ENCODE measurements at regions not wholly inside any gene's neighbourhood (a gene's known extent, or its start where the extent isn't known, plus 50 kb on each side); places are given as distances from the start of the nearest gene placed in this dataset.

DNA sequence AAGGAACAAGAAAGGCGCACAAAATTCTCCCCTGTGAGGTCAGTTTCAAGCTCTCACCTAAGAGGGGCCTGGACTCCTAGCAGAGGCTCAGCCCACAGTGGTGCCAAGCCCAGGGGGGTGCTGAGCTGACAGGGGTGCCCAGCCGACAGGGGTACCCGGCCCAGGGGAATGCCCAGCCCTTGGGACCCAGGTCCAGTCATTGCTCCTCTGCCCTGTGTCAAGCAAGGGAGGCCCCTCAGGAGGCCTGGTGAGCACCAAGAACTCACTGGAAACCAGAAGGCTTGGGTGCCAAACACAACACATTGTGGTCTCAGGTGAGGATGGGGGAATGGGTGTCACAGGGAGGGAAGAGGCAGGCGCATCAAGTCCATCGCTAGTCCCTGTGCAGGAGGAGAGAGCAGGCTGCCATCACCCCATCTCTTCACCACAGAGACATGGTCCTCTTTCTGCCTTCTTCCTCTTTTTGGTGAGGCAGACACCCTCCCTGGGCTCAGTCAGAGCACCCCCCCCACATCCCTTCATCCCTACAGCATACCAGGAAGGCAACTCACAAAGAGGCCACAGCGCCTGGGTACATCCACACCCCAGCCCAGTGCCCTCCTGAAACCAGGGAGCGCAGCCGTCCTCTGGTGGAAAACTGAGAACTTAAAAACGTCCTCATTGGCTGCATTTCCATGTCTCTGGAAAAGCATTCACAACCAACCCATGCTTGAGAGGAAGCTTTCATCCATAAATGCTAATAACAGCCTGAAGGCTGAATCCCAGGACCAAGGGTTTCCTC is 111.3 kb downstream of the BANF2 start:
- TF ChIP-seq, protein P1, sequence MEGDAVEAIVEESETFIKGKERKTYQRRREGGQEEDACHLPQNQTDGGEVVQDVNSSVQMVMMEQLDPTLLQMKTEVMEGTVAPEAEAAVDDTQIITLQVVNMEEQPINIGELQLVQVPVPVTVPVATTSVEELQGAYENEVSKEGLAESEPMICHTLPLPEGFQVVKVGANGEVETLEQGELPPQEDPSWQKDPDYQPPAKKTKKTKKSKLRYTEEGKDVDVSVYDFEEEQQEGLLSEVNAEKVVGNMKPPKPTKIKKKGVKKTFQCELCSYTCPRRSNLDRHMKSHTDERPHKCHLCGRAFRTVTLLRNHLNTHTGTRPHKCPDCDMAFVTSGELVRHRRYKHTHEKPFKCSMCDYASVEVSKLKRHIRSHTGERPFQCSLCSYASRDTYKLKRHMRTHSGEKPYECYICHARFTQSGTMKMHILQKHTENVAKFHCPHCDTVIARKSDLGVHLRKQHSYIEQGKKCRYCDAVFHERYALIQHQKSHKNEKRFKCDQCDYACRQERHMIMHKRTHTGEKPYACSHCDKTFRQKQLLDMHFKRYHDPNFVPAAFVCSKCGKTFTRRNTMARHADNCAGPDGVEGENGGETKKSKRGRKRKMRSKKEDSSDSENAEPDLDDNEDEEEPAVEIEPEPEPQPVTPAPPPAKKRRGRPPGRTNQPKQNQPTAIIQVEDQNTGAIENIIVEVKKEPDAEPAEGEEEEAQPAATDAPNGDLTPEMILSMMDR (IDR thresholded peaks at IDR 0.05; ENCODE audit: insufficient read depth, low read depth, low read length), result no peak
- no peak for DNase-seq (ENCODE audit: low read depth)

DNA sequence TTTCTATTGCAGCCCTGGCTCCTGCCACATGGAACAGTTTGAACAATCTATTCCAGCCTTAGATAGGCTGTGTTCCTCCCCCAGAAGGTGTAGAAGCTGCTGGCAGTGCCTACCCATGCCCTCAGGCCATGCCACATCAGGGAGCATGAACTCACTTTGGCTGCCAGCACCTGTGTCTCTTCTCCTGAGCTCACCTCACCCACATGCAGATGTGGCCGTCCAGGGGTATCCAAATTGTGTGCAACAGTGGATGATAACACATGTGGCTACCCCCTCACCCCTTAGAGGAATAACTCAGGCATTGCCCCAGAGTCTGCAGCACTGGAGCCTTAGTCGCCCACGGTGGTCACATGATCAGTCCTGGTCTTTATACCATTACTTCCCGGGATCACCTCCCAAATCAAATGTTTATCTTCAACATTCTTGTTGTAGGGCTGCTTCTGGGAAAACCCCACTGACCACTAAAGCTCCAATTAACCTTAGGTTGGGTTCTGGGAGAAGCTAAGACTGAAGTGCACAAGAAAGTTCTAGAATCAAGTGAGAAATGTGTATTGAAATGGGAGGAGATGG is 110.4 kb downstream of the BANF2 start:
- TF ChIP-seq, protein P1 (IDR thresholded peaks at IDR 0.05; ENCODE audit: insufficient read depth, low read depth, low read length), result no peak
- no peak overlapping the region for H3K4me3 ChIP-seq (ENCODE audit: low read depth, low read length)
- peak; percentile 76 for DNase-seq (ENCODE audit: low read depth)

More for the DNA sequence above, 111.3 kb downstream of the BANF2 start:
- no peak overlapping the region for H3K4me3 ChIP-seq (ENCODE audit: low read depth, low read length)

DNA sequence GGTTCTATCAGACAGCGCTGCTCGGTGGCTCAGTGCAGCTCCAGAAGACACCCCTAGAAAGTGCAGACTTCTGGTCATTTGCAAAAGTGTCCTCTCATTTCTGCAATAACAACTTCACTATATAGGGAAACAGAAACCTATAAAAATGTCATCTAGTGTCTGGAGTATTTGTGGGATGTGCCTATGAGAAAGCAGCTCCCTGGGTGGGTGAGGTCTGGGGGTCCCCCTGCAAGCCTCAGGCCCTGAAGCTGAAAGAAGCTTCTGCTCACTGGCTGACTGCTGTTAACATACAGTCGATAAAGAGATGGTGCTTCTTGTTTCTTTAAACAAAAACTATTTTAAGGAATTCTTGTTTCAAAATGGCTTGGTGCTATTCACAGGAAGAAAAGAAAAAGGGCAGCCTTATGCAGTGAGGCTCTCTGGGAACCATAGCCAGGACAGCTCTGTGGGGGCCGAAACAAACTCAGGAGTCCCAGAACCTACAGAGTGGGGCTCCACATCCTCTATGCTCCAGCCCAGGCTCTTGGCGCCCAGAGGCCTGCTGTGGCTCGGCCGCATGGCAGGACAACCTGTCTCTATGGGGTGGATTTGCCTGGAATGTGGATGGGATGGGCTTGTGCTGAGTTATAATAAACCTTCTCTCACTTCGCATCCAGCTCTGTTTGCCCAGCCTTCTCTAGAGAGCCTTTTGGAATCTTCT is 109.7 kb downstream of the BANF2 start:
- TF ChIP-seq, protein P1 (IDR thresholded peaks at IDR 0.05; ENCODE audit: insufficient read depth, low read depth, low read length), result no peak
- H3K4me3 ChIP-seq (ENCODE audit: low read depth, low read length), result no peak overlapping the region
- DNase-seq (ENCODE audit: low read depth), result no peak

DNA sequence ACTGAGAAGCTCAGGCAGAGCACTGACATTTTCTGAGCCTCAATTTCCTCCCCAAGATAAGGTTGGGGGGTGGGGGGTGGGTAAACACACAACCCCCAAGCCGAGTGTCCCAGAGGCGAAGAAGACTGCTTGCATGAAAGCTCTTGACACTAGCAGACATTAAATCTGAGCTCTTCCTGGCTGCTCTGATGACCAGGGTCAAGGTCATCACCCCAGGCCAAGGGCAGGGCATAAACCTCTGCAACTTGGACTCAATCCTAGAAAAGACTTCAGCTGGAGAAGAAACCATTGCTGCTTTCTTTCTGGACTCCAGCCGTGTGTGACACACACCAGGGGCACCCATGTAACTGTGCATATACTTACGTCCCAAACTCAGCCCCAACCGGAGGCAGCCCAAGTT is 109.0 kb downstream of the BANF2 start:
- no peak overlapping the region for H3K4me3 ChIP-seq (ENCODE audit: low read depth, low read length)
- TF ChIP-seq, protein P1 (IDR thresholded peaks at IDR 0.05; ENCODE audit: insufficient read depth, low read depth, low read length), result no peak
- no peak for DNase-seq (ENCODE audit: low read depth)

DNA sequence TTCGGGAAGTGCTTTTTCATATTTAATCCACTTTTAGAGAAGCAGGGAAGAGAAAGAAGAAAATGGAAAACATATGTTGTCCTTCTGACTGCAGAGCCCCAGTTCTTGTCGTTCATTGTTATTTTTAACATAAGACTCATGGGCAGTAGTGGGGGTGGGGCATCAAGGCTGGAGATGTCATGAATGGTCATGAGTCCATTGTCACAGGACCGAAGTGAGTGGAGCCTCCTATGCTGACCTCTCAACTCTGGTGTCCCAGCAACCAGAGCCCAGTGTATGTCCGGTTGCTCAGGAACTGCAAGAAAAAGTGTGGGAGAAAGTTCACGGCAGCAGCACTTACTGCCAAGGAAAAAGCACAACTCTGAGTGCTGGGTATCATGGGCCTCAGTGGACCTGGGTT is 108.6 kb downstream of the BANF2 start:
- no peak overlapping the region for H3K4me3 ChIP-seq (ENCODE audit: low read depth, low read length)
- DNase-seq (ENCODE audit: low read depth), result peak; percentile 89
- TF ChIP-seq, protein P1 (IDR thresholded peaks at IDR 0.05; ENCODE audit: insufficient read depth, low read depth, low read length), result no peak

DNA sequence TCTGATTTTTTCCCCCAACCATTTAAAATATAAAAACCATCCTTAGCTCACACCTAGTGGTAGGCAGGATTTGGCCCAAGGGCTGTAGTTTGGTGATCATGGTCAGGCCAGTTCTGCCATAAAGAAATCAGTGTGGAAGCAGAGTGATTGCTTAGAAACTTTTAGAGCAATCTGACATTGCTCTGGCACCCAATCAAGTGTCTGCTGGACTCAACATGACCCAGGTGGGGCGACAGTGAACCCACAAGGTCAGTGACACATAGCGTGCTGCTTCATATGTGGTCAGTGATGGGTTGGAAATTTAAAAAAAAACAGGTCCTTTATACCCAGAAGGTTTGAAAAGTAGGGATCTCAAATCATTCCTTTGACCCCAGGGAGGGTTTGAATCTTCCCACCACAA is 107.9 kb downstream of the BANF2 start:
- TF ChIP-seq, protein P1 (IDR thresholded peaks at IDR 0.05; ENCODE audit: insufficient read depth, low read depth, low read length), result no peak
- H3K4me3 ChIP-seq (ENCODE audit: low read depth, low read length), result no peak overlapping the region
- DNase-seq (ENCODE audit: low read depth), result peak; percentile 33

Data from fibroblast of villous mesenchyme (primary cell).